ENCODE measurements at regions not wholly inside any gene's neighbourhood (a gene's known extent, or its start where the extent isn't known, plus 50 kb on each side); places are given as distances from the start of the nearest gene placed in this dataset.
"Not testable (repeated sequence)": the region's sequence is repeated elsewhere in the genome, so short reads cannot be mapped to it uniquely, and the experiment has no call there.

DNA sequence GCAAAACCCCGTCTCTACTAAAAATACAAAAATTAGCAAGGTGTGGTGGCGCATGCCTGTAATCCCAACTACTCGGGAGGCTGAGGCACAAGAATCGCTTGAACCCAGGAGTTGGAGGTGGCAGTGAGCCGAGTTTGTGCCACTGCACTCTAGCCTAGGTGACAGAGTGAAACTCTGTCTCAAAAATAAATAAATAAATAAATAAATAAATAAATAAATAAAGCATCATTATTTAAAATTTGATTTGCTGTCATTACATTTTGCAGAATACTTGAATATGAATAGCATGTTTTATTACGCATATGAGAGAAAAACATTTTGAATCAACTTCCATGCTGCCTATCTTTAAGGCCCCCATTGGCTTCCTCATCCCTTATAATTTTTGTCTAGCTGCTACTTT, 53.4 kb upstream of the MED14 start:
- DNase-seq, result not testable (repeated sequence)

DNA sequence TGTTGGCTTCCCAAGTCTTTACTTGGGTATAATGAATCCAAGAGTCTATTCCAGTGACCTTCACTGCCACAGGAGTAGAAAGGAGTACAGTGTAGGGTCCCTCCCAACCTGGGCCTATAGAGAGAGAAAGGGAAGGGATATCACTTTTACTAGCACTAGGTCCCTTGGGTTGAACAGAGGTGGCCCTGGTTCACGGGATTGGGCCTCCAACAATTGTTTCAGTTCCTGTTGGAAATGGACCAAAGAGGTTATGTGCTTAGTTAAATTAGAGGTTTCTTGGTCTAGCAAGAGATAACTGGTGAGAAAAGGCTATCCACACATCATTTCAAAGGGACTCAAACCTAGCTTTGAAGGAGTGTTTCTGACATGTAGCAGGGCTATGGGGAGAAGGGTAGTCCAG, 57.1 kb upstream of the MED14 start:
- no peak for DNase-seq

DNA sequence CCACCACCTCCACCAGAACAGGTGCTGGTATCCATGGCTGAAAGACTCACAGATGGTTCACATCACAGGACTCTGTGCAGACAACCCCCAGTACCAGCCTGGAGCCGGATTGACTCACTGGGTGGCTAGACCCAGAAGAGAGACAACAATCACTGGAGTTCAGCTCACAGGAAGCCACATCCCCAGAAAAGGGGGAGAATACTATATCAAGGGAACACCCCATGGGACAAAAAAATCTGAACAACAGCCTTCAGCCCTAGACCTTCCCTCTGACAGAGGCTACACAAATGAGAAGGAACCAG, 59.4 kb upstream of the MED14 start:
- DNase-seq, result not testable (repeated sequence)

DNA sequence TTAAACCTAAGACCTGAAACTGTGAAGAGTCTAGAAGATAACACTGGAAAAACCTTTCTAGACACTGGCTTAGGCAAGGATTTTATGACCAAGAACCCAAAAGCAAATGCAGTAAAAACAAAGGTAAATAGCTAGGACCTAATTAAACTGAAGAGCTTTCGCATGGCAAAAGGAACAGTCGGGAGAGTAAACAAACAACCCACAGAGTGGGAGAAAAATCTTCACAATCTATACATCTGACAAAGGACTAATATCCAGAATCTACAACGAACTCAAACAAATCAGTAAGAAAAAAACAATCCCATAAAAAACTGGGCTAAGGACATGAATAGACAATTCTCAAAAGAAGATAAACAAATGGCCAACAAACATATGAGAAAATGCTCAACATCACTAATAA, 64.4 kb upstream of the MED14 start:
- DNase-seq, result not testable (repeated sequence)

DNA sequence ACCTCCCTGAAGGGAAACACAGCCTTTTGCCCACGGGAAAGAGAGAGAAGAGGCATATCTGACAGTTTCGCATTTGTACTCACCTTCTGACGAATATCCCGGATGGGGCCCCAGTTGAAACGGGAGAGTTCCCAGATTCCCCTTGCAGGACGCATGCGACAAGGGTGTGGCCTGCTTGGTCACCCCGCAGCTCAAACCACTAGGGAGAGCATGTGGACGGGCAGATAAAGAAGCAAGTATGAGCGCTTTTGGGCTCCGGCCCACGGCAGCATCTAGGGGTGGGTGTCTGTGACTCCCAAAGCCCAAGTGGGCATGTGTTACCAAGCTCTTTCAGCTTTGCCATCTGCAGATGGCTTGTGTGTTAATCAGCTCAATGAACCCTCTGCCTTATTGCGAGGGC, 70.1 kb upstream of the MED14 start:
- DNase-seq, result no peak

DNA sequence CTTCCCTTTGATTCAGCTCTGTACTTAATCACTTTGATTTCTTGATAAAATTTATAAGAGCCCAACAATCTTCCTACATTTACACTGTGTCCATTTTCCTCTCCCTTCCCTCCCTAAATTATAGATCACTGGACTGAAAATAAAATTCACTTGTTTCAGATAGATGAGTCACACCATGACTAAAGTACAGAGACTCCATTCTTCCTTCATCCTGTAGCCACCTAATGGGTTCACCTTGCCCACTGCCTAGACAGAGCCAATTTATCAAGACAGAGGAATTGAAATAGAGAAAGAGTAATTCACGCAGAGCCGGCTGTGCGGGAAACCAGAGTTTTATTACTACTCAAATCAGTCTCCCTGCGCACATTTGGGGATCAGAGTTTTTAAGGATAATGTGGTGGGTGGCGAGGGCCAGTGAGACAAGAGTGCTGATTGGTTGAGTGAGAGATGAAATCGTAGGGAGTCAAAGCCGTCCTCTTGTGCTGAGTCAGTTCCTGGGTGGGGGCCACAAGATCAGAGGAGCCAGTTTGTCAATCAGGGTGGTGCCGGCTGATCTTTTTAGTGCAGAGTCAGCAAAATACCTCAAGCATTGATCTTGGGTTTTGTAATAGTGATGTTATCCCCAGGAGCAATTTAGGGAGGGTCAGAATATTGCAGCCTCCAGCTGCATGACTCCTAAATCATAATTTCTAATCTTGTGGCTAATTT, 71.3 kb upstream of the MED14 start:
- no peak for DNase-seq

DNA sequence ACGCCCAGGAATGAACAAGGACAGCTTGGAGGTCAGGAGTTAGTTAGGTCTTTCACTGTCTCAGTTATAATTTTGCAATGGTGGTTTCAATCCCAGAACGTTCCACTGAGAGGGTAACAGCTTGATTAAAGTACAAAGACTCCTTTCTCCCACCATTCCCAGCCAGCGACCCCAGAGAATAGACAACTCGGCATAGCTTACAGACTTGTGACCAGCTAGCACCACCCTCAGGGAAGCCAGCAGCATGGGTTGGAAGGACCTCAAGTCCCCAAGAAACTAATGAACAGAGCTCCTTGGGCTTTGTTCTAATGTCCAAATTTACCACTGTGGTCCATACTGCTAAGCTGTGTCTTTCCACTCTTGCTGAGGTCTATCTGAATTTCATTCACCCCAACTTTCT, 72.0 kb upstream of the MED14 start:
- DNase-seq, result no peak

DNA sequence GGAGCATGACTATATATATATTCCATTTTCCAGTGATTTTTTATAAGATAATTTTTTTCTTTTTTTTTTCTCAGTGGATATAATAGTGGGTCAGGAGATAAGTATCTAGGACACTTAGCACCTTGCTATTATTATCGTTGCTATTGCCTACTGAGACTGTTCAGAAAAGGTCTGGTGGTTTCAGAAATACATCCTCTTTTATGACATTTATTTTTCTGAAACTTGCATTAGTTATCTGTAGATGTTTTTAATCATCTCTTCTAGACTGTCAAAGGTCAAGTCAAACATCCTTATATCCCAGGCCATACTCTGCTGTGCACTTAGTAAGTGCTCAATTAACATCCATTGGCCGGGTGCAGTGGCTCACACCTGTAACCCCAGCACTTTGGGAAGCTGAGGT, 72.9 kb upstream of the MED14 start:
- no peak for DNase-seq

DNA sequence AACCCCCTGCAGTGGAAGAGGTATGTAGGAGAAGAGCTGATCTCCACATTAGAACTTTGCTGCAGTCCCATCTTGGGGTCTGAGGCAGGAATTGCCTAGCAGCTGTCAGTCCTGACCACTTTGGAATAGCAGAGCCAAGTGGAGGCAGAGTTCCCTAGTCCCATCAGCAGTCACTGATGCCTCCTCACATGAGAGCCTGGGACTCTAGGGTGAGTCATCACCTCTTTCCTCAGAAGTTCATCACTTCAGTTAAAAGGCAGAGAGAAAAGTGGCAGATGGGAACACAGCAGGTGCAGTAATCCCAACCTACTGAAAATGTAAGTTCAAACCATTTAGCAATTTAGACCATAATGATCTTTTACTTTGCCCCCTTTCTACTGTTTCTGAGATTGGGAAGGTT, 73.9 kb upstream of the MED14 start:
- DNase-seq, result no peak

DNA sequence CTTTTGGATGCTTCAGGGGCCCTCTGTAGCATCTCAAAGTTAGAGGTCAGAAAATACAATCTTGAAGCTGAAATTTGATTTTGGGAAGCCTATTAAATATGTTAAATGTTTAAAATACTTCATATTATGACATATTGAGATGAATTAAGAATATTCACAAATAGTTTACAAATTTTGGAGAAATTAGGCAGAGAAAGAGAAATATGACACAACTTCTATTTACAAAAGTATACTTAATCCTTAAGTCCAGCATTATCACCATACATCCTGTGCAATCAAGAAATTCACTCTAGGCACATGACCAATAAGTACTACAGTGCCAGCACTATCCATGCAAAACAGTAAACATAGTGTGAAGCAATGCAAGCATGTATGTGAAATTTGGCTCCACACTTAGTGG, 79.7 kb upstream of the MED14 start:
- not testable (repeated sequence) for DNase-seq

DNA sequence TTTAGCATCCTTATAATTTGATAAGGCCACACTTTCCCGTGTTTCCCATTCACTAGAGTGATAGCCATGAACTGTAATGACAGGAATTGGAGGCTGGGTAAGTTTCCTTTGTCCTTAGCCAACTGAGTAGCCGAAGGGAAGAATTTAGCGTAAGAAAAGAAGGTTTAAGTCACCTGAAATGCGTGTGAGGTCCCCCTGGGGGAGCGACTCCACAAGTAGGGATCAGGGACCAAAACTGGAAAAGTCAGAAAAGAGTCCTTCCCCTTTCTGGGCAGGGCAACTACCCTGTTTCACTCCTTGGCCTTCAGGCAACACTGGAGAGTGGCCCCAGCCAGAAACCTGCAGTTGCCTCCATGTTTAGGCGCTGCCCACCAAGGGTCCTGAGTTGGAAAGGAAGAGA, 81.6 kb upstream of the MED14 start:
- DNase-seq, result no peak

DNA sequence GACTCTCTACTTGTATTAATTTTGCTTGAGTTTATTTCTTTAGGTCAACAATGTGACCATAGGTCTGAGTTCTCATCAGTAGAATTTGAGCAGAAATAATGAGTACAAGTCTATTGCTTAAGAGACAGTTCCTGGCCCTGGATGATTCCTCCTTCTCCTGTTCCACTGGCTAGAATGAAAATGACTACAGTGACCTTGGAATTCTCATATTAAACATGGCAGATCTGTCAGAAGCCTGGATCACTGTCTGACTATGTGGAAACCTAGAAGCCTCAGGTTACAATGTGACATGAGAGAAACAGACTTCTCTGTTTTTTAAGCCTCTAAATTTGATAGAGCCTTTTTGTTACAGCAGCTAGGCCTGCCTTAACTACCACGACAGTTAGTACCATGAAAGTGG, 82.9 kb upstream of the MED14 start:
- no peak for DNase-seq

DNA sequence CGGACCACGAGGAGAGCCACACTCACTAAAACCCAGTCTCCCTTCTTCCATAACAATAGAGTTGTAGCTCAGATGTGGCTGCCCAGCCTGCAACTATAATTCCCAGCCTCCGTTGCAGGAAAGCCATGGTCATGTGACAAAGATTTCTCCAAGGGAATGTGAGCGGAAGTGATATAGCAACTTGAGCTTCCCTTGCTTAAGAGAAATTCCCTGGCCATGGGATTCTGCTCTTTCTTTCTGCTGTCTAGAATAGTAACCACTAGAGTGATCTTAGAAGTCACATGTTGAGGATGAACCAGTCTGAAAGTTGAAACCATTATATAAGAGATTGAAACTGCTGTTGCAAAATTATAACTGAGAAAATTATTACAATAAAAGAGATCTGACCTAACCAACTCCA, 86.4 kb upstream of the MED14 start:
- DNase-seq, result no peak

DNA sequence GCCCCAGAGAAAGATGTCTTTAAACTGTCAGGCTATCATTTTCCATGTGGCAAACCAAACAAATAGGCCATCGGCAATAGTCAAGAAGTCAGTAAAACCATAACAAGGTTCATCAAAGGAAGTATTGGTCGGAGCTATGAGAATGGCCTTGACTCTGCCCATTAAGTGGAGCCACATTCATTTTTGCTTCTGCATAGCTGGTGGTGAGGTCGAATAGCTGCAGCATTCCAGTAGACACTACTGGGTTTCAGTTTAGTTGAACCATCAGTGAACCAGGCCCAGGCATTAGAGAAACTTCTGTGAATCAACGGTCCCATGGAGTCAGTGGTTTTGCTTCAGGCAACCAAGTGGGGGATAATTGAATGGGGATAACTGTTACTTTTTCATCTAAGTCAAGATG, 92.0 kb upstream of the MED14 start:
- peak; percentile 37 for DNase-seq

DNA sequence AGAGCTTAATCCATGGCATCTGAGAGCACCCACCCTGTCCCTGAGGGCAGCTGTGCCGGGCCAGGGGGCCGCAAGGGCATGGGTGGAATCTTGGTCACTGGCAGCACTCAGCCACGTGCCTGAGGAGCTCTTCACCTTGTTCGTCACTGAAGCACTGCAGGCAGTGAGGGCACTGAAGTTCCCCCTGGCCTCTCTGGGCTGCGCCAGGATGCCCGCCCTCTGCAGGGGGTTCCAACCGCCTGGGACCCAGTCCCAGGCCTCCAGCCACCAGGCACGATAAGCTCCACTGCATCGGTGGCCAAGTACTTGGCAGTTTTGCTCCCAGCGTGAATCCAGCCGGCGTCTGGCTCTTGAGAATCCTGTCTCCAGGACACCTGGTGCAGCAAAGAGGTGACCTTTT, 96.4 kb upstream of the MED14 start:
- peak; percentile 25 for DNase-seq

DNA sequence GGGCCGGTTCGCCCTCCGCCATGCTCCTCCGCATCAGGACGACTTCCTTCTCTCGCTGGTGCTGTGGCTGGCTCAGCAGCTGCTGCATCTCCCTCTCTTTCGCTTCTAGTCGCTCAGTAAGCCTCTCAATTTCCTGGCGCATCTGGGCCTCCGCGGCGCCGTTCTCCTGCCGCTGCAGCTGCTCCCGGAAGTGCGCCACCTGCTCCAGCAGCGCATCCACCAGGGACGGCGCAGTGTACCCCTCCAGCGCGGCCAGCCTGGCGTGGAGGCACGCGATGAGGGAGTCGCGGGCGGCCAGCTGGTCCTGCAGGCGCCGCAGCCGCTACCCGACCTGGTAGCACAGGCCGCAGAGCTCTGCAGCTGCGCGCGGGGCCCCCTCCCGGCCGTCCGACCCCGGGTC, 97.4 kb upstream of the MED14 start:
- DNase-seq, result no peak

DNA sequence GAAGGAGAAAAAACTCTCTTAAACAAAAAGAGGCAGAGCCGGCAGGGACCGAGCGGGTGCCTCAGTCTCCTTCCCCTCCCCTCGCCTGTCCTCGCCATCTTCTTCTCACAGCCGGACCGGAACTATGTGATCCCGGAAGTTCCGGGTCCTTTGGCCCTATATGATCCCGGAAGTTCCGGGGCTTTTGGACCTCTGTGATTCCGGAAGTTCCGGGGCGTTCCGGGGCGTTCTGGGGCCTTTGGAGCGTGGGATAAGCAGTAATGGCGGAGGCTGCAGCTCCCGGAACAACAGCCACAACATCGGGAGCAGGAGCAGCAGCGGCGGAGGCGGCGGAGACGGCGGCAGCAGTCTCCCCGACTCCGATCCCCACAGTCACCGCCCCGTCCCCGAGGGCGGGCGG, 98.9 kb upstream of the MED14 start:
- DNase-seq, result no peak

DNA sequence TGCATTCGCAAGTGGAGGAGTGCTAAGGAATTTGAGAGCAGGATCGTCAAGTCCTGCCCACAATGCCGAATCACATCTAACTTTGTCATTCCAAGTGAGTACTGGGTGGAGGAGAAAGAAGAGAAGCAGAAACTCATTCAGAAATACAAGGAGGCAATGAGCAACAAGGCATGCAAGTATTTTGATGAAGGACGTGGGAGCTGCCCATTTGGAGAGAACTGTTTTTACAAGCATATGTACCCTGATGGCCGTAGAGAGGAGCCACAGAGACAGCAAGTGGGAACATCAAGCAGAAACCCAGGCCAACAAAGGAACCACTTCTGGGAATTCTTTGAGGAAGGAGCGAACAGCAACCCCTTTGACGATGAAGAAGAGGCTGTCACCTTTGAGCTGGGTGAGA, 100.2 kb upstream of the MED14 start:
- no peak for DNase-seq

DNA sequence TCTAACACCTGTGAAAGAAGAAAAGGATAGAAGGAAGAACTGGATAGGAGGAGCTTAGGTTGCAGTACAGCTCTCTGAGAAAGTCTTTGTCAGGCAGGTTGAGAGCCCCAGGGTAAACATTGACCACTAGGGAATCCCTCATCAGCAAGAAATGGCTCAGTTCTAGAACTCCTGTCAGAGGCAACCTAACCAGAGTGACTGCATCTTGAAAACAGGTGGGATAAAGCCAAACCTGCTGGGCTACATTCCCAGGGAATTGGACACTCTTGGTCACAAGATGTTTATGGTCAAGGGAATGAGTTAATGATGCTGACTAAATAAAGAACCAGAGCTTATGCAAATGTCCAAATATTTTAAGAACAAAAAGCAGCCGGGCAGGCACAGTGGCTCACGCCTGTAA, 108.3 kb upstream of the MED14 start:
- DNase-seq, result no peak

DNA sequence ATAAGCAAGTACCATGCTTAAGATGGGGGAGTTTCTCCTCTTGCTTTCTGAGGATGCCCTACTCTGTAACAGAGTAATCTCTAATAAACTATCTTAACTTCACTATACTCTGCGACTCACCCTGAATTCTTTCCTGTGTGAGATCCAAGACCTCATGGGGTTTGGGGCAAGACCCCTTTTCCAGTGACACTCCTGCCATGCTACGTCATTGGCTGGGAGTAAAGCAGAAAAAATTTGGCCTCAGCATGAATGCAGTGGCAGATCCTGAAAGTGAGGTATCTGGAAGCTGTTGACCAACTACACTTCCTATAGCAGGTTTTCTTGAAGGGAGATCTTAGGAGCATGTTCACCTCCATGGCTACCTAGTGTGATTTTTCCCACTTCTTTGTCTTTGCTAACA, 109.1 kb upstream of the MED14 start:
- DNase-seq, result no peak

DNA sequence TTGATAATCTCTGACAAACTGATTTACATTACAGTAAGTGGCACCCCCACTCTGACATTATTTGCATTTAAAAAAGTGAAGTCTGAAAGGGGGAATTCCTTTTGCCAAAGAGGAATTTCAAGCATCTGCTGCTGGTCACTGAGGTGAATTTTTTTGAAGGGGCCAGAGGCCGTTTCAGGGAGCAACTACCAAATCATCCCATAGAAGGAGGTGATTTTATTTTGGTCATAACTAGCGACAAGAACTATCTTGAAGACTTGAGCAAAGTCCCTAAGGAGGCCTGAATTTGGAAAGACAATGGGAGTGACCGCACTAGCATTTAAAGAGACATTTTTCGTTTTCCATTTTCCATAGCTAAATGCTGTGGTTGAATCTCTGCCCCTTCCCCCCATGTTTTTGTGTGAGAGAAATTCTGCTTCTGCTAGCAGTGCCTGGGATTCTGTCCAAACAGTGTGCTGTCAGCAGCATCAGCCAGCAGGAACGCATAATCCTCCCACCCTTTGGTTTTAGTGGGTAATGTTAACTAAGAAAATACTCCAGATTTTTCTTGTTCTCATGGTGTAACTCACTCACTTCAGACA, 110.1 kb upstream of the MED14 start:
- DNase-seq, result no peak

DNA sequence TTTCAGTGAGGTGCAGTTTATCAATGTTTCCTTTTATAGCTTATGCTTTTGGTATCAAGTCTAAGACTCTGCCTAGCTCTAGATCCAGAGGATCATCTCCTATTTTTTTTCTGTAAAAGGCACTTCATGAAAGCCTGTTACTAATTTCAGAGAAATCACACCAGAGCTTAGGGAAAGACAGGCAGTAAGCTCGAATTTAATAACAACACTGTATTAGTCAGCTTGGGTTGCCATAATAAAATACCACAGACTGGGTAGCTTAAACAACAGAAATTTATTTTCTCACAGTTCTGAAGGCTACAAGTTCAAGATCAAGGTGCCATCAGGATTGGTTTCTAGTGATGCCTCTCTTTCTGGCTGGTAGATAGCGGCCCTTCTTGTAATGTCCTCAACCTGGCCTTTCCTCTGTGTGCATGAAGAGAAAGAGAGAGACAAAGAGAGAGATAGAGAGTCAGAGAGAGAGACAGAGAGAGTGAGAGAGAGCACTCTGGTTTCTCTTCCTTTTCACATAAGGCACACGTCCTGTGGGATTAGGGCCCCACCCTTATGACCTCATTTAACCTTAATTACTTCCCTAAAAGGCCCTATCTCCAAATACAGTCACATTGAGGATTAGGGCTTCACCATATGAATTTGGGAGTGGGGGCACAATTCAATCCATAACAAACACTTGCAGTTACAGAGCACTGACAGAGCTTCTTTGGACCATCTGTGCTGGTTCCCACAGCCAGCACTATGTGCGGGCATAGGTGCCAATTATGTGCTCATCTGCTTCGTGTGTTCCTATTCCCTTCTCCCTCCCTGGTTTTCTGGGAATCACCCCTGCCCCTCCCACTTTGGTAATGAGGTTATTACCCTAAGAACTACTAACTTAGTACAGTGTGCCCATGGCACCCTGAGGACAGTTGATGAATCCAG, 114.8 kb upstream of the MED14 start:
- DNase-seq, result no peak

DNA sequence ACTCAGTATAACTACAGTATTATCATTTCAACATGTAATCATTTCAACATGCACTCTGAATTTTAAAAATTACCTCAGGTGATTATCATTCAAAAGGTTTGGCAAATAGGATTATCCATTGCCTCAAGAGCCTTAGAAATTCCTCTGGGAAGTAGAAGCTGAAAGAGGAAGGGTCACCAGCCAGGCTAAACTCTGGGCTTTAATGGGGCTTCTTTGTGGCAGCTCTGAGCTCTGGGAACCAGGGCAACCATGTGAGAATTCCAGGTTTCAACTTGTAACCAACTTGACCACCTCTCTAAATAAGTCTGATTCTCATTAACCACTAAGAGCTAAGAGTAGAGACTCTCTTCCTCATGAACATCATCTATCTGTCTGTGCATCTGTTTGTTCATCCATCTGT, 117.2 kb upstream of the MED14 start:
- no peak for DNase-seq
